ENCODE measurements at regions not wholly inside any gene's neighbourhood (a gene's known extent, or its start where the extent isn't known, plus 50 kb on each side); places are given as distances from the start of the nearest gene placed in this dataset.

DNA sequence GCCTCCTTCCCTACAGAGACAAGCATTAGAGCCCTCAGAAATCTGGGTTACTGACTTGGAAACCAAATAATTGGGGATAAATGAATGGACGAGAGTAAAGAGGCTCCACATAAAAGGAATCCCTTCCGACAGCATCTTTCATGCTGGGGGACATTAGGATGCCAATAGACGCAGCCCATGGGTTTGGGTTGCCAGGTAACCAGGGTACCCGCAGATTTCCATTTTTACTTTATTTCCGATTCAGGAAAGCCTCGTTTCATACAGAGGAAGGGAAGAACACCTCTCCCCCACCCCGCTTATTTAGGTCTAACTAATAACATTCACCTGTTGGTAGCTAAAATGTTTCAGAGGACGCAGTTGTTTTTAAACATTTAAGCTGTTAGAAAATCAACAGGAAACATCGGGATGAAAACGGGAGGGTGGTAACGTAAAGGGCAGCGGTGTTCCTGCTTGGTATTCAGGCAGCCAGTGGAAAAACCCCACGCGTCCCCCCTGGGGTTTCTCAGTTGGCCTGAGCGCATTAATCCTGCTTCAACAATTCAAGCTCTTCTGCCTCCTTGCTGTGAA is 179.5 kb downstream of the YTHDC2 start:
- Histone ChIP-seq H3K27ac (ENCODE audit: low read depth, low read length) (no peak overlapping the region), H3K9me2 (ENCODE audit: insufficient read depth) (no peaks in the 10 kb centered on the region), H3K9ac (ENCODE audit: low read length) (no peak overlapping the region), H3K4me3 (replicated peaks in 1 of 2; ENCODE audit: low read depth in 1 of 2, low read length in 2 of 2) (no peak overlapping the region), H3K4me2 (ENCODE audit: low read length) (no peak overlapping the region), H3K27me3 (ENCODE audit: insufficient read depth, low read length) (peaks cover 65% of the 10 kb centered on the region), H3K36me3 (ENCODE audit: control insufficient read depth in 1 of 2, insufficient read depth in 2 of 2, low read length in 2 of 2) (no peaks in the 10 kb centered on the region), H2AFZ (ENCODE audit: low read depth, low read length, poor library complexity, severe bottlenecking) (no peak overlapping the region), H4K20me1 (ENCODE audit: insufficient read depth) (no peaks in the 10 kb centered on the region), H3K4me1 (ENCODE audit: control insufficient read depth in 1 of 2, insufficient read depth in 2 of 2, low read length in 2 of 2) (no peaks in the 10 kb centered on the region), H3K79me2 (ENCODE audit: insufficient read depth, low read length) (no peaks in the 10 kb centered on the region), H3K9me3 (ENCODE audit: control insufficient read depth in 1 of 2, insufficient read depth in 1 of 2, low read depth in 1 of 2, low read length in 2 of 2) (no peaks in the 10 kb centered on the region)
- intact Hi-C loops (cut with micrococcal nuclease), result no loop called here
- RAD21 ChIA-PET (ENCODE audit: low non-redundant PET in 1 of 2, low total read pairs in 2 of 2, uncharacterized antibody in 2 of 2, unreplicated experiment in 2 of 2), result no interaction called here
- BruUV-seq (replicated peaks), result no TSS peak
- TF ChIP-seq SRF (IDR thresholded peaks at IDR 0.05; ENCODE audit: low read depth), result no peak
- no peak for TF ChIP-seq EZH2 (IDR thresholded peaks at IDR 0.05)
- no peak for TF ChIP-seq CEBPB (IDR thresholded peaks at IDR 0.05; ENCODE audit: low read depth)
- TF ChIP-seq JUND (IDR thresholded peaks at IDR 0.05), result no peak
- TF ChIP-seq FOSL1 (IDR thresholded peaks at IDR 0.05; ENCODE audit: low read depth), result no peak
- TF ChIP-seq EGR1 (IDR thresholded peaks at IDR 0.05; ENCODE audit: low read depth), result no peak
- TF ChIP-seq, protein P1, sequence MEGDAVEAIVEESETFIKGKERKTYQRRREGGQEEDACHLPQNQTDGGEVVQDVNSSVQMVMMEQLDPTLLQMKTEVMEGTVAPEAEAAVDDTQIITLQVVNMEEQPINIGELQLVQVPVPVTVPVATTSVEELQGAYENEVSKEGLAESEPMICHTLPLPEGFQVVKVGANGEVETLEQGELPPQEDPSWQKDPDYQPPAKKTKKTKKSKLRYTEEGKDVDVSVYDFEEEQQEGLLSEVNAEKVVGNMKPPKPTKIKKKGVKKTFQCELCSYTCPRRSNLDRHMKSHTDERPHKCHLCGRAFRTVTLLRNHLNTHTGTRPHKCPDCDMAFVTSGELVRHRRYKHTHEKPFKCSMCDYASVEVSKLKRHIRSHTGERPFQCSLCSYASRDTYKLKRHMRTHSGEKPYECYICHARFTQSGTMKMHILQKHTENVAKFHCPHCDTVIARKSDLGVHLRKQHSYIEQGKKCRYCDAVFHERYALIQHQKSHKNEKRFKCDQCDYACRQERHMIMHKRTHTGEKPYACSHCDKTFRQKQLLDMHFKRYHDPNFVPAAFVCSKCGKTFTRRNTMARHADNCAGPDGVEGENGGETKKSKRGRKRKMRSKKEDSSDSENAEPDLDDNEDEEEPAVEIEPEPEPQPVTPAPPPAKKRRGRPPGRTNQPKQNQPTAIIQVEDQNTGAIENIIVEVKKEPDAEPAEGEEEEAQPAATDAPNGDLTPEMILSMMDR (IDR thresholded peaks at IDR 0.05 in 2 of 3, conservative IDR thresholded peaks at IDR 0.05 in 1 of 3; ENCODE audit: borderline replicate concordance in 1 of 3, insufficient read depth in 1 of 3, low read depth in 2 of 3, low read length in 2 of 3), result no peak
- TF ChIP-seq, protein P2, sequence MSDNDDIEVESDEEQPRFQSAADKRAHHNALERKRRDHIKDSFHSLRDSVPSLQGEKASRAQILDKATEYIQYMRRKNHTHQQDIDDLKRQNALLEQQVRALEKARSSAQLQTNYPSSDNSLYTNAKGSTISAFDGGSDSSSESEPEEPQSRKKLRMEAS (IDR thresholded peaks at IDR 0.05), result no peak
- TF ChIP-seq TCF7L2 (IDR thresholded peaks at IDR 0.05; ENCODE audit: borderline replicate concordance, extremely low read depth, insufficient read depth, insufficient read length), result no peak
- TF ChIP-seq ZNF274 (IDR thresholded peaks at IDR 0.05; ENCODE audit: low read depth, low read length), result no peak
- no peak for TF ChIP-seq SP1 (IDR thresholded peaks at IDR 0.05; ENCODE audit: low read depth)
- no peak for TF ChIP-seq POLR2A (IDR thresholded peaks at IDR 0.05; ENCODE audit: borderline replicate concordance, extremely low read depth, insufficient read depth, insufficient read length)
- no peak for DNase-seq (ENCODE audit: low read depth, low spot score)
- no peak for ATAC-seq
- POLR2A ChIA-PET, result no interaction called here
- CTCF ChIA-PET, result no interaction called here
